Caco-2 (cell line): ENCODE measurements at regions not wholly inside any gene's neighbourhood (a gene's known extent, or its start where the extent isn't known, plus 50 kb on each side); places are given as distances from the start of the nearest gene placed in this dataset.
A peak's percentile ranks its signal among the peaks of the same experiment; 100 is the strongest.

ENCODE experiments used
- BruUV-seq: library from RNA; stranded (reverse); fragments of 400-500 nt; replicated peaks from 2 replicates; lab custom pipeline; 2021; lab: Mats Ljungman, UMichigan
- CTCF ChIA-PET: fragments of 300-600 bp; sonication (Branson Sonifier 250); formaldehyde crosslinking; loops from one replicate; lab custom pipeline; 2022; ENCODE audit warnings: antibody characterized with exemption; lab: Charles Lee
- POLR2A ChIA-PET: fragments of 300-600 bp; sonication (Branson Sonifier 250); formaldehyde crosslinking; loops from one replicate; lab custom pipeline; 2022; ENCODE audit warnings: antibody characterized with exemption; lab: Charles Lee
- DNase-seq, 2 experiments: peaks; one replicate each; pipeline versions ENCODE4 v3.0.0 to v3.0.0-alpha.2; 2020 to 2022
- H3K27me3 ChIP-seq: replicated peaks from 2 replicates; pipeline ENCODE4 v1.6.0; 2011; ENCODE audit warnings: low read length; ENCODE audit not compliant: control insufficient read depth, insufficient read depth
- H3K36me3 ChIP-seq: 2 replicates; pipeline ENCODE4 v1.5.1; 2011; ENCODE audit warnings: low read length; ENCODE audit not compliant: control insufficient read depth, insufficient read depth
- H3K4me1 ChIP-seq: fragments of 250-450 bp; sonication (Bioruptor Pico); 2 replicates; pipeline ENCODE4 v1.5.1; 2020; ENCODE audit warnings: mild to moderate bottlenecking
- H3K4me3 ChIP-seq: 2 replicates; pipeline ENCODE4 v1.5.1; 2011; ENCODE audit warnings: low read depth, mild to moderate bottlenecking, control low read depth, low read length
- H3K9me3 ChIP-seq: fragments of 250-450 bp; sonication (Bioruptor Pico); 2 replicates; pipeline ENCODE4 v1.5.1; 2020; ENCODE audit warnings: mild to moderate bottlenecking, moderate library complexity
- H3K27ac Mint-ChIP-seq: one replicate; pipeline ENCODE4 v1.8.0; 2022; ENCODE audit warnings: mixed read lengths; ENCODE audit not compliant: unreplicated experiment
- H3K27me3 Mint-ChIP-seq: one replicate; pipeline ENCODE4 v1.8.0; 2022; ENCODE audit warnings: mixed read lengths; ENCODE audit not compliant: insufficient read depth, unreplicated experiment
- H3K36me3 Mint-ChIP-seq: one replicate; pipeline ENCODE4 v1.8.0; 2022; ENCODE audit warnings: mild to moderate bottlenecking, mixed read lengths; ENCODE audit not compliant: insufficient read depth, unreplicated experiment
- H3K4me1 Mint-ChIP-seq: one replicate; pipeline ENCODE4 v1.8.0; 2022; ENCODE audit warnings: low read depth, mixed read lengths; ENCODE audit not compliant: unreplicated experiment
- H3K4me3 Mint-ChIP-seq: one replicate; pipeline ENCODE4 v1.8.0; 2022; ENCODE audit warnings: mild to moderate bottlenecking, moderate library complexity, mixed read lengths; ENCODE audit not compliant: unreplicated experiment
- H3K9me3 Mint-ChIP-seq: one replicate; pipeline ENCODE4 v1.8.0; 2022; ENCODE audit warnings: mixed read lengths; ENCODE audit not compliant: unreplicated experiment
- CTCF ChIP-seq, 2 experiments: fragments of 200-600 bp in 1 of 2; IDR thresholded peaks; 1 replicate in 1 of 2; 2 replicates in 1 of 2; pipeline versions ENCODE4 v1.5.1 to v1.8.0; 2011 to 2022; ENCODE audit warnings: antibody characterized with exemption in 1 of 2, control low read depth in 1 of 2, inconsistent platforms in 1 of 2, low read depth in 1 of 2, low read length in 1 of 2, mild to moderate bottlenecking in 1 of 2, moderate library complexity in 1 of 2; ENCODE audit not compliant: insufficient read depth in 1 of 2, severe bottlenecking in 1 of 2, unreplicated experiment in 1 of 2
- intact Hi-C: fragments of 100-400 bp; cut with micrococcal nuclease; formaldehyde crosslinking; loops from one replicate; pipeline ENCODE4 v1.10.0; 2022; ENCODE audit not compliant: unreplicated experiment

GRCh38 chr16:13835935-13836730, 83.8 kb upstream of the ERCC4 start:
- no peak for TF ChIP-seq CTCF (IDR thresholded peaks at IDR 0.05; ENCODE audit: insufficient read depth in 1 of 2, low read depth in 1 of 2, low read length in 1 of 2, severe bottlenecking in 1 of 2, unreplicated experiment in 1 of 2)
- Mint-ChIP-seq H3K27me3 (peaks cover 35% of the 10 kb centered on the region), H3K4me3 (no peak overlapping the region), H3K27ac (no peak overlapping the region), H3K36me3 (no peaks in the 10 kb centered on the region), H3K4me1 (no peaks in the 10 kb centered on the region), H3K9me3 (no peaks in the 10 kb centered on the region)
- no peaks in the 10 kb centered on the region; the same call in 1 of the 2 replicates for H3K27me3 ChIP-seq
- no peak for DNase-seq
- no peak overlapping the region for H3K4me3 ChIP-seq
- H3K36me3 ChIP-seq, result no peaks in the 10 kb centered on the region
- H3K4me1 ChIP-seq, result no peaks in the 10 kb centered on the region
- ChIA-PET POLR2A (no interaction called here), CTCF (no interaction called here)
- intact Hi-C loops, result no loop called here
- no TSS peak for BruUV-seq
- H3K9me3 ChIP-seq, result no peaks in the 10 kb centered on the region

- no peaks in the 10 kb centered on the region for H3K9me3 Mint-ChIP-seq
- no peaks in the 10 kb centered on the region for H3K9me3 ChIP-seq
- H3K36me3 ChIP-seq, result no peaks in the 10 kb centered on the region
- no peaks in the 10 kb centered on the region for H3K4me1 Mint-ChIP-seq
- intact Hi-C loops, result no loop called here
- no TSS peak for BruUV-seq
- no peak for TF ChIP-seq CTCF (IDR thresholded peaks at IDR 0.05; ENCODE audit: insufficient read depth in 1 of 2, low read depth in 1 of 2, low read length in 1 of 2, severe bottlenecking in 1 of 2, unreplicated experiment in 1 of 2)
- DNase-seq, result no peak
- H3K36me3 Mint-ChIP-seq, result no peaks in the 10 kb centered on the region
- no peak overlapping the region for H3K4me3 ChIP-seq
- H3K27me3 Mint-ChIP-seq, result peaks cover 37% of the 10 kb centered on the region
- CTCF ChIA-PET, result no interaction called here
- no peaks in the 10 kb centered on the region for H3K4me1 ChIP-seq
- H3K4me3 Mint-ChIP-seq, result no peak overlapping the region
- no peaks in the 10 kb centered on the region; the same call in 1 of the 2 replicates for H3K27me3 ChIP-seq
- POLR2A ChIA-PET, result no interaction called here
- H3K27ac Mint-ChIP-seq, result no peak overlapping the region
Observed at GRCh38 chr16:13838401-13839190, 81.4 kb upstream of the ERCC4 start.

- POLR2A ChIA-PET, result no interaction called here
- no peak overlapping the region for H3K4me3 Mint-ChIP-seq
Observed at GRCh38 chr16:13839577-13839976, 80.4 kb upstream of the ERCC4 start.

More at GRCh38 chr16:13839577-13839976, 80.4 kb upstream of the ERCC4 start:
- no peaks in the 10 kb centered on the region for H3K9me3 ChIP-seq
- H3K27ac Mint-ChIP-seq, result no peak overlapping the region
- no peaks in the 10 kb centered on the region for H3K4me1 ChIP-seq
- no peaks in the 10 kb centered on the region; the same call in 1 of the 2 replicates for H3K27me3 ChIP-seq
- H3K4me1 Mint-ChIP-seq, result no peaks in the 10 kb centered on the region
- CTCF ChIA-PET, result no interaction called here
- H3K27me3 Mint-ChIP-seq, result peaks cover 32% of the 10 kb centered on the region
- H3K36me3 ChIP-seq, result no peaks in the 10 kb centered on the region
- H3K4me3 ChIP-seq, result no peak overlapping the region
- TF ChIP-seq CTCF (IDR thresholded peaks at IDR 0.05; ENCODE audit: insufficient read depth in 1 of 2, low read depth in 1 of 2, low read length in 1 of 2, severe bottlenecking in 1 of 2, unreplicated experiment in 1 of 2), result peak in 1 of 2 experiments; percentile 11
- no TSS peak for BruUV-seq
- H3K36me3 Mint-ChIP-seq, result no peaks in the 10 kb centered on the region
- no peak for DNase-seq
- H3K9me3 Mint-ChIP-seq, result no peaks in the 10 kb centered on the region
- intact Hi-C loops, result no loop called here
